CD4-positive, alpha-beta T cell treated with Interleukin-10 for 1 hour (primary cell): ENCODE measurements at regions not wholly inside any gene's neighbourhood (a gene's known extent, or its start where the extent isn't known, plus 50 kb on each side); places are given as distances from the start of the nearest gene placed in this dataset.
"Not testable (repeated sequence)": the region's sequence is repeated elsewhere in the genome, so short reads cannot be mapped to it uniquely, and the experiment has no call there.

ENCODE experiments used
- DNase-seq: peaks from one replicate; pipeline ENCODE4 v3.0.0-alpha.2; 2020

DNA sequence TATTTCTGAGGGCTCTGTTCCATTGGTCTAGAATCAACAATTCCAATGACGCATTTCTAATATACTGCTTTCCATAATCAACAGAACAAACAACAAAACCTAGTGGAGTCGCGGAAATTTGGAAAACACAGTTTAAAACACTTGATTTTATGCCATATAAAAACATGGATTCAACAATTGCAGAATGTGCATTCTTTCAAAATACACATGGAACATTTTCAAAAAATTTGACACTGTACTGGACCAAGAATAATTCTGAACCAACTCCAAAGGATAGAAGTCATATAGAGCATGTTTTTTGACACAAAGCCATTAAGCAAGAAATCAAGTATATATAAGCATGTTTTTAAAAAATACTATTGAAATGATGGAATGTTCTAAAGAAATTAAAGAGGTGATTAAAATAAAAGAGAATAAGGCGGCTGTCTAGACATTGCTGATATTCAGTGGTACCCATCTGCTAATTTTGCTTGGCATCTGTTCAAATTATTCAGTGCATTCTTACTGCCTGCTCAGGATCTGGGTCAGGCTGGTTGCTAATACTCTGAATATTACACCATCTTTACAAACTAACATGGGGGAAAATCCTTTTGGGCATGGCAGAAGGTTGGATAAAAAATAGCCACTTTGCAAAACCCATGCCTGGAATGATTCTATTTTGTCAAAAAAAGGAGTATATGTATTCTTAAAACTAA lies 221.3 kb downstream of the NPR3 start:
- DNase-seq = no peak

DNA sequence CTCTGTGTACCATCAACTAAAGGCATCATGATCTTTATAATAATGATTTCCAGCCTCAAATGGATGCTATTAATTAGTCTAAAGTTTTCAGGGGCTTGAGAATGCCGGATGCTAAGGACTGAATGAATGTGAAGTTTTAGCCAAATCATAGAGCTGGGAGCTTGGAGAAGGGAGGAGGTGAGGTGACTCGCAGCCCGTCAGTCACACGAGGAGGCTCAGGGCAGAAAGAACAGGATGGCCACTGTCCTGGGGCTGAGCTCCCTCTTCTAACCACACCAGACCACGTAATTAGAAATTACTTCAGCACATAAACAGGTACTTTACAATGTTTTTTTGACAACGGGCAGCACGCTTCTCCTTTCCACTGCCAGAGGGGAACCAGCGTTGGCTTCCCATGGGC lies 222.6 kb downstream of the NPR3 start:
- DNase-seq = no peak

DNA sequence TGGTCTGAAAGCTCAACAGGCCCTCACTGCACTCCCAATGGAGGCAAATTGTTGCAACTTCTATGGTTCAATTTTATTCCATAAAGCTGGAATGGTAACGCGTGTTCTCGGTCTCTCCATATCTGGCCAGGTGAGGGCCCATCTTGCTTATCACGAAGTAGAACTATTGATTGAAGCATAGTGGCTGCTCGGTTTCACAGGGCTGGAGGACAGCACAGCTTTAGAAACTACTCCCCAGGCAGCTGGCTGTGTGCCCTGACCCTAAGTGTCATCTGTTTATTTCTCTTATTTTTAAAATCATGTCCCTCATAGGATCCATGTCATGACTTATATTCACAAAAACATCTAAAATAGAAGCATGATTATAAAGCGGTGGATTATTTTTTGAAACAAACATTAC lies 223.4 kb downstream of the NPR3 start:
- DNase-seq = no peak

DNA sequence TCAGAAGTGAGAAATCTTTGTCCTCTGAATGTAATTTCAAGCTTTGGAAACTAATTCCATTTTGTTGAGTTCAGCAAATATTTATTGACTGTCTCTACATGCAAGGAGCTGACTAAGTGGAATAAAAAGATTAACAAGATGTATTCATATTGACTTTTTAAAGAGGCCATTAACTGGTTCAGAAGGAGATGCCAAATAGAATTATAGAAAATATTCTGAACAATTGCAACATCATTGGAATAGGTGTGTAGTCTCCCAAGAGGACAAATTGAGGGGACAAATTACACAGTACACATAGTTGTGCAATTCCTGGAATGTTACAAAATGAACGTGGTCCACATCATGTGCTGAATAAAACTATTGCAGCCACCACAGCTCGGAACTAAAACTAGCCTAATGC lies 224.2 kb downstream of the NPR3 start:
- no peak for DNase-seq

DNA sequence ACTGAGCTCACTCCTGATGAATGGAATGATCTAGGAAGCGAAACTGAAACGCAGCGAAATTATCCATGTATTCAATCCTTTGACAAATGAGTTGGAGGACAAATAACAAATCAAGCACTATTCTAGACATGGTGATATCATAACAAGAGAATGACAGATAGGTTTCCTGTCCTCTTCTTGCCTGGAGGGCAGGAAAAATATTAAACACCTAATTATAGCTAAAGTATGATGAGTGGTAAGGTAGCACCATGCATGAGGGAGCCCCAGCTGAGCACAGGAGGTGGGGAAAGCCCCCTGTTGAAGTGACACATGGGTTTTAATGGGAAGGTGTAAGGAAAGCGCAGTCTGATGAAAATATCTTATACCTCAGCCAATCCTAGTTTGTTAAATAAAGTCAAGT lies 225.2 kb downstream of the NPR3 start:
- DNase-seq = no peak

DNA sequence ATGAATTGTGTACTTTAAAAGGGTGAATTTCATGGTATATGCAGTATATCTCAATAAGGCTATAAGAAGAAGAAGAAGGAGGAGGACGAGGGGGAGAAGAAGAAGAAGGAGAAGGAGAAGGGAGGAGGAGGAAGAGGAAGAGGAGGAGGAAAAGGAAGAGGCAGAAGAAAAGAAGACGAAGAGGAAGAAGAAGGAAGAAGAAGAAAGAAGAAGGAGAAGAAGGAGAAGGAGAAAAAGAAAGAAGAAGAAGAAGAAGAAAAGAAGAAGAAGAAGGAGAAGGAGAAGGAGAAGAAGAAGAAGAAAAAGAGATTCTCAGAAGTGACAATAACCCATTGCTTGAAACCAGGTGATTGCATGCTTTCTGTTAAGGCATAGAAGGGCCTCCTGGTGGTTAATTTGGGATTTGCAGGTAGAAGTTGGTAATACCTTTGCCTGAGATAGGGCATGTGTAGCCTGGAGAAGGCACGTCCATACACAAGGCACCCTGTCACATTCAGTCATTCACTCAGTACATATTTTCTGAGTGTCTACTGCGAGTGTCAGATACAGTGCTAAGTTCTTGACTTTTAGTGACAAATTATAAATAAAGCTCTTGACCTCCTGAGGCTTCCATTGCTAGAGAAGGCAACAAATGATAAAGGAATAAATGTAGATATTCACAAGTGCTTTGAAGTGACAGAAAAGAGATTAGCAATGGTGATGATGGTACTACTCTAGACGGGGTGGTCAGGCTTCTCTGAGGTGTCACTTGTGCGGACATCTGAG lies 231.3 kb downstream of the NPR3 start:
- peak; percentile 3 for DNase-seq

DNA sequence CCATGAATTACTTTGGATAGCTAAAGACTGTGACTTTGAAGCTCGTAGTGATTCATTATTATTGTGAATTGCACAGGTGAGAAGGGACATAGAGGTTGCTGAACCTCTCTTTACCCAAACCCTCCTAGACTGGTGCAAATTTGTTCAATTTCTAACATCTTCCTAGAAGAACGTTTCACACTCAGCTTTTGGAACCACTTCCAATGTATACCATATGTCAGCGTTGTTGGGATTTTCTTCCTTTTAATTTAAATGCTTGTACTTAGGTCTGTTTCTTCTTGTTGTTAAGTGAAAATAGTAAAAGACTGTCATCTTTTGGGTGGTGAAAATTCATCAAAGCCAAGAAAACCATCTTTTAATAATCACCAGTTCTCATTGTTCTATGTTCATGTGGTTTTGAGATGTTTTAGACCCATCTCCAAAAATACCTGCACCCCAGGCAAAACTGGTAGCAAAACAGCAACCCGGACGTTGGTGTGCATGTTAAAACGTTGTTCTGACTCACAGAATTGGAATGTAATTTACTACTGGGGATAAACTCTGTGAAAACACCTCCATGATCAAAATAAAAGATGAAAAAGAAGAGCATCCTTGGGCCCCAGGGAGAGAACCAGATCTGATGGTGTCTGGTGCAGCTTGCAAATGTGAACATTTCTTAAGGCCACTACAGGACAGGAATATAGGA lies 238.3 kb downstream of the NPR3 start:
- no peak for DNase-seq

DNA sequence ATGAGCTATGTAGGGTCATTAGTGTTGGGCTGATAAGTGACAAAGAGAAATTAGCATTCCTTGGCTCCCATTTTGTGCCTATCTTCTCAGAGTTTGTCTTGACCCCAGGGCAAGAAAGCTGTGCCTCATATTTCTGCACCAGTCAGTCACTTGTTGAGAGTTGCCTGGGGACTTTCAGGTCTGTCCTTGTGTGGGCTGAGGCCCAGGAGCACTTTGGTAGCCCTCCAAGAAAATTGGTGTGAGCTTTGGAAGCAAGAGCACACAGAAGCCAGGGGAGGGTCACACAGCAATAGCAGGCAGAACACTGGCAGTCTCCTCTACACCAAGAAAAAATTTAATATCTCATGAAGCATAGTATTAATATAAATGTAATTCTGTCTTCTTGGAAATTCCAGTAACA lies 239.9 kb downstream of the NPR3 start:
- DNase-seq = no peak

DNA sequence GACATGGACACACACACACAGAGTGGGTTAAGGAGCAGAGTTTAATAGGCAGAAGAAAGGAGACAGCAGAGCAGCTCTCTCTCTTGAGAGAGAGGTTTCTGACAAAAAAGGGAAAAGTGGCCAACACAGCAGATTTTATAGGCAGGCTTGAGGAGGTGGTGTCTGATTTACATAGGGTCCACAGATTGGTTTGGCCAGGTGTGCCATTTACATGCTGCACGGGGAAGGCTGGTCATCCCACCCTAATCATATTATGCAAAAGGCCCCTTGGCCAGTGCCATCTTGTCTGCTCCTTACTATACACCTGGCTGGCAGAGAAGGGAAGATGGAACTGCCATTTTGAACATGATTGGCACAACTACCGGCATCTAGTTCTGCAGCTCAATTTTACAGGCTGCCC lies 240.8 kb downstream of the NPR3 start:
- DNase-seq = no peak

DNA sequence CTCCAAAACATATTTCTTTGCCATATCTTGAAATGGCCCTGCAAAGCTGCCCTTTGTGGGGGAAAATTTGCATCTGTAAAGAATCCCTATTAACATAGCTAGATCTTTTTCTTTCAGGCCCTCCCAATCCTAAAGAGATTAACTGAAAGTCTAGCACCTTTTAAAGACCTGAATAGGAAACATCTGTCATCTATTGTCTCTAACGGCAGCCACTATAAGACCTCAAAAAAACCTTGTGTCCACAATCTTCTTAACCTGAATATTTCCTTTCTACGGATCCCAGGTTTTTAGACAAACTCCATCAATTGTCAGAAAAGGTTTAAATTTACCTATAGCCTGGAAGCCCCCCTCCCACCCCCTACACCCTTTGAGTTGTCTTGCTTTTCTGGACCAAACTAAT lies 241.3 kb downstream of the NPR3 start:
- not testable (repeated sequence) for DNase-seq

DNA sequence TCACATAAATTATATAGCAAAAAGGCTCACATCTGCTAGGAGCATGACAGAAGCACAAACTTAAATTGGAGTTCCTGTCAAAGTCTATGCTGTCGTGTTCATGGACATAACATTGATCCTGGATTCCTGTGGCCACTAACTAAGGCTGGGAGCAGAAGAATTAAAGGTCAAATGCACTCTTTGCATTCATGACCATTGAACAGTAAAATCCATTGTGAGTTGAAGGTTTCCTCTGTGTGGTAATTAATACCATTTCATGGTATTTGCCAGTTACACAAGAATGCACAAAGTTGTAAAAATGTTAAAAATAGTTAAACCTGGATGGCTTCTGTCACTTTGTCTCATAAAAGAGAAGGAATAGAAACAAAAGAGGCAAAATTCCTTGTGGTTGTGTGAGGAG lies 242.6 kb downstream of the NPR3 start:
- DNase-seq = no peak

DNA sequence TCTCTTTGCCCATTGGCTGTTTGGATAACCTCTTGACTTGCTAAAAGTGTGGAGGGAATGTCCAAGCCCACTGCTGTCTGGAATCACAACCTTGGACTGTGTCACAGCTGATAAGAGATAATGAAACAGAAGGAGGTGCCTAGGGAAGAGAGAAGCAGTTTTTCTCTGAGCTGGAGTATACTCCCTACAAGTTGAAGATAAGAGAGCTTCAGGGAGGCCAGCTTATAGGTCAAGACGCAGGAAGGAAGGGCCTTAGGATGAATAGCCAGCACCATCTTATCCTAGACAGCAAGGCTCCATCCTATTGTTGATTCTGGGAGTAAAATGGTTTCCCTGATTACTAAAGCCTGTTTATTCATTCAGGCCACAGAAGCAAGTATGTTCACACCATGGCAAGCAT lies 244.7 kb downstream of the NPR3 start:
- DNase-seq = no peak

DNA sequence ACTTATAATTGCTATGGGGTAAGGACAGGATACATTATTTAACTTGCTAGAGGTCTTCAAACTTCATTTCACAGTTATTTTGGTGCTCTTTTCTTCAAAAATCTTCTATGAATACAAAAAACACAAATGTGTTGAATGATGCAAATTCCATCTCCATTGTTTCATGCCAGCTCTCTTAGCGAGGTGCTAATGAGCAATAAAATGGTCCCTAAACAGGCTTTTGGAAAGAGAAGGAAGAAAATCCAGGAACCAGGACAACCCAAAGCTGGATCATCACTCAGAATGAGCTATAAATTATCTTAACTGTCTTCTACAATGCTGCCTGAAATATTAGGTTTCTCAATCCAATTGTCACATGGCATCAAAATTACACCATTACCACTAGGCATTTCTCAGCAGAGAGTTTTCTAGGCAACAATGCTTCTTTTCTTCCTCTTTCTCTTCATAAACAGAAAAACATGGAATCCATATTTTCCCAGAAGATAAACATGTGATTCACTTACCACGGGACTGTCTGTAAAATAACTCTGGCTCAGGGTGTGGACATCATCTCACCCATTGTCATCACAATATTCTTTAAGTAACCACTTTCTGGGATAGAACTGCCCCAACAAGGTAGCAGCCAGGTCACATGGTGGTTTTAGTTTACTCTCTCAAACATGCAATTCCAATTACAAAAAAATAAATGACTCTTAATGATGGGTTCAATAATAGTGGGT lies 249.4 kb downstream of the NPR3 start:
- DNase-seq = no peak

DNA sequence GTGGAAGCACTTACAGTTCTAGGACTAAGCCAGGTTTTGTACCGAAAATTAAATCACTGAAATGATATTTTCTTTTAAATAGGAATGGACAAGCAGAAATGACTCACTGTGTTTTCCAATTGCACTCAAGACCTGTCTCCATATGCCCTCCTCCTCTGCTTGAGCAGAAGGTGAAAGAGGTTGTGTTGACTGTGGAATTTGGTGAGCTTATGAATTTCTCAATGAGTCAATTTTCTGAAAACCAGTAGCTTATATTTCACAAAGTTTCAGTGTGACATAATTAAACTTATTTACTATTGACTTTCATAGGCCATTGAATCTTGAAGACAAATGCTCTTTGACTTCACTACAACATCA lies 249.9 kb downstream of the NPR3 start:
- no peak for DNase-seq

DNA sequence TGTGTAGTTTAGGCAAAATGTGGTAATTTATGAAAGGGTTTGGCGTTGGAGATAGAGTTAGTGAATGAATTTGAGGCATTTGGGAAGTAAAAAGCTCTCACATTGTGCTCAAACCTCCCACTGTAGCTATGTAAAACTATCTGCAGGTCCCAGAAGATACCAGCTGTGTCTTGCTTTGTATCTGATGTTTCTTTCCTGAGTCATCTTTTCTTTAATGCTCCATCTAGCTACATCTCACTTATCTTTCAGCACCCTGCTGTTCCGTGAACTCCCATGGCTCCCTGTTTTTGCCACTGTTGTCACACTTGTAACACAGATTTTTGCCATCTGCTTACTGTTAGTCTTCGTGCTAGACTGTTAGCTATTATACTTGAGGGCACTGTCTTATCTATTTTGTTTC lies 253.1 kb downstream of the NPR3 start:
- DNase-seq = no peak

DNA sequence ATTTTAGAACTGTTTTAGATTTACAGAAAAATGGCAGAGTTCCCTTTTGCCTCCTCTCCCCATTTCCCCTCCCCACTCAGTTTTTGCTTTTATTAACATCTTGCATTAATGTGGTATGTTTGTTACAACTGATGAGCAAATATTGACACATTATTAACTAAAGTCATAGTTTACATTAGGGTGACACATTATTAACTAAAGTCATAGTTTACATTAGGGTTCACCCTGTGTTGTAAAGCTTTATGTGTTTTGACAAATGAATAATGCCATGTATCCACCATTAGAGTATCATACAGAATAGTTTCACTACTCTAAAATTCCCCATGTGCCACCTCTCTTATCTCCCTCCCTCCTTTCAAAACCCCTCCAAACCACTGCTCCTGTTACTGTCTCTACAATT lies 262.5 kb downstream of the NPR3 start:
- DNase-seq = no peak

DNA sequence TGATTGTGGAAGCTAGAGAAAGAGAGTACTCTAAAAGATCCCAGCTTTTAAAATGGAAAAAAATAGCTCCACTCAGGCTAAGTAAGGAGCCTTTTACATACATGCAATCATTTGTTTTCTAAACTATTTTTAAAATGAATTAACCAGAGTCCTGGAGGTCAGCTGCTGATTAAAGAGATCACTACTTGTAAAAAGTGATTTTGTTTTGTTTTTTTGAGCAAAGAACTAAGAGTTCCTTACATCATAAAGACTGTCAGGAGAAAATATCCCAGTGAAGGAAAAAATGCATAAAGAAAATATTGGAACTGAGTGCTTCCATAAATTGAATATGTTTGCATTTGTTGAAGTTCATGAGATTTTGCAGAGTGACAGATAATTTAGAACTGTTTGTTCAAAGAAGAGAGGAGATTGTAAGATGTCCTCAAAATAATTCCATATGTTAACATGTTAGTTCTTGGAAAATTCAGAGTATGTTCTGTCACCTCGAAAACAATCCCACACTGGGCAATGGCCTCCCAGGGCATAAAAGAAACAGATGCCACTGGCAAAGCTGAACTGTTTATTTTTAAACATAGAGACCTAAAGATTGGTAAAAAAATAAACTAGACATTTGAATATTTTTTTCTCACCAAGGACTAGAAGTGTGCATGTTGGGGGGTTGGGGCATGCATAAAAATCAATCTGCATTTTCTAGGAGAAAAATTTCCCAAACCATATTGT lies 264.7 kb downstream of the NPR3 start:
- no peak for DNase-seq

DNA sequence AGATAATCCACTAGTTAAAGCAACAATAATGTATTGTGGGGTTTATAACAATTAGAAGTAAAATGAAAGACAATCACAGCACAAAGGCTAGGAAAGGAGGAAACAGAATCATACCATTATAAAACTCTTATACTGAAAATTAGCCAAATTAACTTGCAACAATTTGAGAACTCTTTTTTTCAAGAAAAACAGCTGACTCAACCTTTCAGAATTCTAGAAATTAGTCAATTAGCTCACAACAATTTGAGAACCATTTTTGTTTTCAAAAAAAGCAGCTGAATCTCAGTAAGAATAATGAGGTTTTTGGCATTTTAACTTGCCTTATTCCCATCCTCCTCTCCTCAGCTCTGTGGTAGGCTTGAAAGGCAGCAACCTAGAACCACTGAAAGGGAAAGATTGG lies 269.9 kb downstream of the NPR3 start:
- DNase-seq = no peak

DNA sequence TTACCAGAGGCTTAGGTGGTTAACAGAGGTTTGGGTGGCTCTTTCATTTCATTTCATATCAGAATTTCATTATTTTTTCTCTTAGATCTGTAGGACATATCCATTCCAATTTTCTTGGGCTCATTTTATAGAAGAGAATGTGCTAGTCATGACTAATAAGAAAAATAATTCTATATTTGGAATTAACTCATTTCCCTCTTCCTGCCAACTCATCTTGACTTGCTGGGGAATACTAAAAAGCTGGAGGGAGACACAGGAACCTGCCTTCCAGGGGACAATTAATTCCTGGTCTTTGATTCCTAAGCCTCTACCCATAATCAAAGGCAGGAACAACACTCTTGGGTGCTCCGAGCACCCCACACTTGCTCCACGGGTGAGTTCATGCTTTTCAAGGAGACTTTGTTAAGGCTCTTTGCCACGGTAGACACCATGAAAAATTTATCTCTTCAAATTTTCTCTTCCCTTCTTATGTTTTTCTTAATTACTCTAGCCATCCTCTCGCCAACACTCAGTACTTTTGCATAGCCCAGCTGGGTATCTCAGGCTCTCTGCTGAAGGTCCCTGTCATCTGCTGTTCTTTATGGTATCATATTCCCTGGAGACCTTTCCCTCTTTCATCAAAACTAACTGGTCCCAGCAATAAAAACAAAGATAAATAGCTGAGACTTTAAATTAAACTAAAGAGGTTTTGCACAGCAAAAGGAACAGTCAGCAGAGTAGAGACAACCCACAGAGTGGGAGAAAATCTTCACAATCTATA lies 273.9 kb downstream of the NPR3 start:
- DNase-seq = no peak

DNA sequence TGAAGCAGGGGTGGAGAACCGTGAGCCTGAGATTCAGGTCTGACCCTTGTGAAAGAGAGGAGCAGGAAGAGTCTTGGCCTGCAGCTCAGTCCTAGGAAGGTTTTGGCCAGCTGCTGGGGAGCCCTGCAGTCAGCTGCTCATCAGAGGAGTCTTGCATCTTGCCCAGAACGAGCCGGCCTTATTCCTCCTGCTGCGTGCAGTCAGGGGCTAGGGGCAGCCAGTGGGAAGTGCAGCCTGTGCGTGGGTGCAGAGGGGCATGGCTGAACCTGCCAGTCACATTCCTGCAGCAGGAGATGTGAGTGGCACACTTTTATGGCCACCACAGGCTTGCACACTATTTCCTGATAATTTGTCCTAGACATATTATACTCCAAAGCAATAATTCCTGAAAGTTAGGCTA lies 278.7 kb downstream of the NPR3 start:
- DNase-seq = no peak

DNA sequence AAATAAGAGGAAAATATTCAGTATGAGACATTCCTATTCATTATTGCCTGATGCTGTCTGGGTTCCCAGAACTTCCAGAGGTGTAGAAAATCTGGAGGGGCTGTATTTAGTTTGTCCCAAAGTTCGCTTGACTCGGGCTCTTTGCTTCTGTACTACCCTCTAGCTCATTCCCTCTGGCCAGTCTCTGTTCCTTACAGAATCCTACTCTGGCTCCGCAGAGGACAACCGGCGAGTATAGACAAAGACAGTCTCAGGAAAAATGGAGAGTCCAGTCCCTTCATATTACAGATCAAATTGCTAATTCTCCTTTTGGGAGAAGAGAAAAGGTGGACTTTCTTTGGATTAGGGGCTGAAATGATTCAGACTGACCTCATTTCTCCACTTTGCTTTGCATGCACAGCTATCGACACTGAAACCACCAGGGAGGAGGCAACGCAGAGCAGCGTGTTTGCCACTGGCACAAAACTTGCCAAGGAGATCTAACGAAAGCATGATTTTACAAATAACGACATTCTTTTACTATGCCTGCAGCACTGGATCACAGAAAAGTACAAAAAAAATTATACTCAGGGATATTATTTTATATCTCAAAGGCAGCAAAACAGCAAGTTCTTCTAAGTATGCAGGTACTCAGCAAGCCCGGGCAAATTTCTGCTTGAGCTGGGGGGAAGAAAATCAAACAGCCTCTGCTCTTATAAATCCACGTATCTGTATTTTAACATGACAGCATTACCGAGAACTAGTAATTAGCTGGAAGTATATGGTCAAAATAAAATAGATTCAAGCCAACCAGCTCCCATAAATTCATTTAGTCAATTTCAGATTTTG lies 279.7 kb downstream of the NPR3 start:
- DNase-seq = no peak
